Osteocyte (in vitro differentiated cells): ENCODE measurements at regions not wholly inside any gene's neighbourhood (a gene's known extent, or its start where the extent isn't known, plus 50 kb on each side); places are given as distances from the start of the nearest gene placed in this dataset.

ENCODE experiments used
- DNase-seq: peaks from one replicate; pipeline ENCODE4 v3.0.0; 2021; ENCODE audit warnings: mixed read lengths; ENCODE audit not compliant: unreplicated experiment; ENCODE audit errors: extremely low spot score
- H3K27ac Mint-ChIP-seq: one replicate; pipeline ENCODE4 v1.8.0; 2021; ENCODE audit warnings: mild to moderate bottlenecking, mixed read lengths; ENCODE audit not compliant: unreplicated experiment
- H3K27me3 Mint-ChIP-seq: one replicate; pipeline ENCODE4 v1.8.0; 2021; ENCODE audit warnings: mixed read lengths; ENCODE audit not compliant: unreplicated experiment
- H3K36me3 Mint-ChIP-seq: one replicate; pipeline ENCODE4 v1.8.0; 2021; ENCODE audit warnings: mixed read lengths; ENCODE audit not compliant: unreplicated experiment
- H3K4me1 Mint-ChIP-seq: one replicate; pipeline ENCODE4 v1.8.0; 2021; ENCODE audit warnings: mixed read lengths; ENCODE audit not compliant: unreplicated experiment
- H3K4me3 Mint-ChIP-seq: one replicate; pipeline ENCODE4 v1.8.0; 2021; ENCODE audit warnings: mild to moderate bottlenecking, moderate library complexity, mixed read lengths; ENCODE audit not compliant: unreplicated experiment
- H3K9me3 Mint-ChIP-seq: one replicate; pipeline ENCODE4 v1.8.0; 2021; ENCODE audit warnings: mixed read lengths; ENCODE audit not compliant: unreplicated experiment
- CTCF ChIP-seq: fragments of 200-600 bp; sonication (generic); IDR thresholded peaks from 2 replicates; pipeline ENCODE4 v1.5.0; 2021; ENCODE audit warnings: antibody characterized with exemption, mild to moderate bottlenecking, moderate library complexity

DNA sequence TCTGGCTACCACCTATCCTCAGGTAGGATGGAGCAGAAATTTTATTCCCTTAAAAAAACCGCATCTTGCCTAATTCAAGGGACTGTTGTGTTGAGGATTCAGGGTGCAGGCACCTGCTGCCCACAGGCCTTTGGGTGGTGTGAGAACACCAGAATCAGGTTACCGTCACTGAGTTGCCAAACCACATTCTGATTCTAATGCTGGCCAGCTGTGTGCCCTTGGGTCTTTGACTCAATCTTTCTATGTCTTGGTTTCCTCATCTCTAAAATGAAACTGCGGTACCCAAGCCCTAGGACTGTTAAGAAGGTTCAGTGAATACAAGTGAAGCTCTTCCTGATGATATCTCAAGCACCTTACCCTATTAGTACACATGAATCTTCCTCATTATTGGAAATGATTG is 827.3 kb downstream of the DHX35 start:
- H3K4me3 Mint-ChIP-seq, result no peak overlapping the region
- peaks cover 9% of the 10 kb centered on the region for H3K27me3 Mint-ChIP-seq
- no peak for TF ChIP-seq CTCF
- no peaks in the 10 kb centered on the region for H3K36me3 Mint-ChIP-seq
- no peak for DNase-seq
- H3K4me1 Mint-ChIP-seq, result peaks cover 16% of the 10 kb centered on the region
- no peak overlapping the region for H3K27ac Mint-ChIP-seq
- H3K9me3 Mint-ChIP-seq, result no peaks in the 10 kb centered on the region

GRCh38 chr20:39785252-39785917 is 823.2 kb downstream of the DHX35 start:
- no peak for DNase-seq
- peaks cover 16% of the 10 kb centered on the region for H3K4me1 Mint-ChIP-seq
- peaks cover 4% of the 10 kb centered on the region for H3K9me3 Mint-ChIP-seq
- no peak overlapping the region for H3K4me3 Mint-ChIP-seq
- H3K36me3 Mint-ChIP-seq, result no peaks in the 10 kb centered on the region
- TF ChIP-seq CTCF, result no peak
- H3K27me3 Mint-ChIP-seq, result peaks cover 7% of the 10 kb centered on the region
- peak overlapping the region; percentile 15 for H3K27ac Mint-ChIP-seq

DNA sequence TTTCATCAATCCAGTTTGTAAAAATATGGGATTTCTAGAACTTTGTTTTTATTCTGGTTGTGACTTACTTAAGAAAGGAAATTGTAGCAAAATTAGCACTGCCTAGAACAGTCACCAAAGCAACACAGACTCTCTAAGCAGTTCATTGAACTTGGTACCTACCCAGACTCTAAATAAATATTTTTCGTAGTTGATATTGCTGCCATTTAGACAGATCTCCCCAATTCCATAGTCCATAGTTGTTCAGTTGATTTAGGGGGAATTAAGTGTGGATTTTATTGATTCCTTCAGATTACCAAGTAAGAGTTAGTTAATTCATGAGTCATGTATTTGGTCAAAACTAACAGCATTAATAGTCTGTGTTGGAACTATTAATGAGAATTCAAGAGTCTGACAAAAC is 822.5 kb downstream of the DHX35 start:
- Mint-ChIP-seq H3K27me3 (peaks cover 7% of the 10 kb centered on the region), H3K27ac (no peak overlapping the region), H3K9me3 (peaks cover 4% of the 10 kb centered on the region), H3K4me3 (no peak overlapping the region), H3K4me1 (peaks cover 14% of the 10 kb centered on the region), H3K36me3 (no peaks in the 10 kb centered on the region)
- TF ChIP-seq CTCF, result no peak
- DNase-seq, result no peak

DNA sequence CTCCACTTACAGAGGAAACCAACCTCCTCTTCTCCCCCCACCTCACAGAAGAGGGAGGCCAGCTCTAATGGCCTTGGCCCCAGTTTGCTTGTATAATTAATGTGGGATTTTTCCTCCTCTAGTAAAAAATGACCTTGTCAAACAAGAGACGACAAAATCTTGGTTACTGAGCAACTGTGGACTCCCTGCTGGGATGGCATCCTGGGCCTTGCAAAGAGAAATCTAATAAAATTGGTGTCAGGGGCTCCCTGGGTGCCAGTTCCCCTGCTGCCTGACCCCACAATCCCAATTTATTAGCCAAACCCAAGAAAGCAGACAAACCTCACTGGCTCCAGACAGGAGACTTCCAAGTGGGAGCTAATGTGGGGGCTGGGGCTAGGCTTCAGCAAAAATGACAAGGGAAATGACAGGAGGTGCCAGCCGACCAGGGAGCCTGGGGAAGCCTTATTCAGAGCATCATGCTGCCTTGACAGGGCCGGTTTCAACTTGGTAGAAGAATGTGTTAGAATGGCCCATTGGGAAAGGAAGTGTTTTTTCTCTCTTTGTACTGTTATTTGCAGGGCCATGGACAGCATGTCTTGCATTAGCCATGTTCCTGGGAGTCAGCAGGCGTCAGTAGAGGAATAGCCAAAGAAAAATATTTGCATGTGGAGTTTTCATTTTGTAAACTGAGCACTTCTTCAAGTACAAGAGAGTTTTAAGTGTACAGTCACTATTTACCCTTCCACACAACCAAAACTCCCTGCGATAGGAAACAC is 816.9 kb downstream of the DHX35 start:
- H3K27me3 Mint-ChIP-seq, result no peaks in the 10 kb centered on the region
- peaks cover 33% of the 10 kb centered on the region for H3K4me1 Mint-ChIP-seq
- peak; percentile 63 for TF ChIP-seq CTCF
- H3K27ac Mint-ChIP-seq, result peak overlapping the region; percentile 62
- no peak for DNase-seq
- H3K9me3 Mint-ChIP-seq, result peaks cover 9% of the 10 kb centered on the region
- H3K4me3 Mint-ChIP-seq, result no peak overlapping the region
- no peaks in the 10 kb centered on the region for H3K36me3 Mint-ChIP-seq

- no peaks in the 10 kb centered on the region for H3K27me3 Mint-ChIP-seq
- peaks cover 6% of the 10 kb centered on the region for H3K9me3 Mint-ChIP-seq
- peak overlapping the region; percentile 62 for H3K27ac Mint-ChIP-seq
- H3K4me1 Mint-ChIP-seq, result peaks cover 38% of the 10 kb centered on the region
- DNase-seq, result no peak
- no peaks in the 10 kb centered on the region for H3K36me3 Mint-ChIP-seq
- no peak for TF ChIP-seq CTCF
- H3K4me3 Mint-ChIP-seq, result no peak overlapping the region
These were observed 816.3 kb downstream of the DHX35 start for GRCh38 chr20:39778431-39778830.
